H9 (cell line): ENCODE measurements at regions not wholly inside any gene's neighbourhood (a gene's known extent, or its start where the extent isn't known, plus 50 kb on each side); places are given as distances from the start of the nearest gene placed in this dataset.

Source experiments
- DNase-seq: peaks from one replicate; pipeline ENCODE4 v3.0.0-alpha.2; 2017
- H2AFZ ChIP-seq: one replicate; pipeline ENCODE4 v1.6.1; 2013; ENCODE audit warnings: mild to moderate bottlenecking, low read length, control low read depth, moderate library complexity
- H2AK5ac ChIP-seq: 2 replicates; pipeline ENCODE4 v1.6.1; 2013; ENCODE audit warnings: low read length, control low read depth, mixed read lengths; ENCODE audit not compliant: insufficient read length
- H2BK120ac ChIP-seq: one replicate; pipeline ENCODE4 v1.6.1; 2013; ENCODE audit warnings: low read depth, mild to moderate bottlenecking, low read length, control low read depth, inconsistent platforms; ENCODE audit not compliant: poor library complexity, severe bottlenecking
- H2BK12ac ChIP-seq: 2 replicates; pipeline ENCODE4 v1.6.1; 2013; ENCODE audit warnings: low read length, control low read depth, mixed read lengths, low read depth; ENCODE audit not compliant: insufficient read length
- H2BK15ac ChIP-seq: 2 replicates; pipeline ENCODE4 v1.6.1; 2013; ENCODE audit warnings: low read depth, low read length, control low read depth
- H2BK20ac ChIP-seq: one replicate; pipeline ENCODE4 v1.6.1; 2013; ENCODE audit warnings: low read depth, mild to moderate bottlenecking, low read length, control low read depth, inconsistent platforms; ENCODE audit not compliant: poor library complexity, severe bottlenecking
- H2BK5ac ChIP-seq: 2 replicates; pipeline ENCODE4 v1.6.1; 2013; ENCODE audit warnings: low read length, control low read depth, mixed read lengths; ENCODE audit not compliant: insufficient read length
- H3K14ac ChIP-seq: 2 replicates; pipeline ENCODE4 v1.6.1; 2013; ENCODE audit warnings: low read length, control low read depth; ENCODE audit not compliant: insufficient read depth
- H3K18ac ChIP-seq: 2 replicates; pipeline ENCODE4 v1.6.1; 2013; ENCODE audit warnings: low read depth, mild to moderate bottlenecking, mixed read lengths, low read length, control low read depth; ENCODE audit not compliant: insufficient read length
- H3K23ac ChIP-seq: 2 replicates; pipeline ENCODE4 v1.6.1; 2013; ENCODE audit warnings: low read length, control low read depth, mixed read lengths, low read depth; ENCODE audit not compliant: insufficient read length
- H3K23me2 ChIP-seq: 2 replicates; pipeline ENCODE4 v1.6.1; 2013; ENCODE audit warnings: low read depth, mild to moderate bottlenecking, mixed read lengths, low read length, control low read depth; ENCODE audit not compliant: insufficient read length, poor library complexity, severe bottlenecking
- H3K27ac ChIP-seq: 2 replicates; pipeline ENCODE4 v1.5.1; 2013; ENCODE audit warnings: low read length, control low read depth, mixed read lengths, low read depth; ENCODE audit not compliant: insufficient read length
- H3K27me3 ChIP-seq: 2 replicates; pipeline ENCODE4 v1.6.1; 2013; ENCODE audit warnings: low read length, control low read depth, inconsistent platforms; ENCODE audit not compliant: insufficient read depth
- H3K4ac ChIP-seq: 2 replicates; pipeline ENCODE4 v1.6.1; 2013; ENCODE audit warnings: low read depth, mild to moderate bottlenecking, control low read depth, inconsistent platforms, low read length, moderate library complexity
- H3K4me1 ChIP-seq: 2 replicates; pipeline ENCODE4 v1.6.1; 2013; ENCODE audit warnings: low read length, control low read depth, inconsistent platforms; ENCODE audit not compliant: insufficient read depth
- H3K4me2 ChIP-seq: 2 replicates; pipeline ENCODE4 v1.6.1; 2013; ENCODE audit warnings: low read length, control low read depth, mixed read lengths; ENCODE audit not compliant: insufficient read length, insufficient read depth
- H3K56ac ChIP-seq: 2 replicates; pipeline ENCODE4 v1.6.1; 2013; ENCODE audit warnings: low read depth, mild to moderate bottlenecking, mixed read lengths, low read length, control low read depth; ENCODE audit not compliant: insufficient read length
- H3K79me1 ChIP-seq: 2 replicates; pipeline ENCODE4 v1.6.1; 2013; ENCODE audit warnings: low read depth, mild to moderate bottlenecking, moderate library complexity, low read length, control low read depth, inconsistent platforms; ENCODE audit not compliant: insufficient read depth, poor library complexity, severe bottlenecking
- H3K79me2 ChIP-seq: 2 replicates; pipeline ENCODE4 v1.6.1; 2013; ENCODE audit warnings: low read length, control low read depth, inconsistent platforms; ENCODE audit not compliant: insufficient read depth
- H3K9ac ChIP-seq: 2 replicates; pipeline ENCODE4 v1.6.1; 2013; ENCODE audit warnings: low read length, control low read depth, mixed read lengths; ENCODE audit not compliant: insufficient read length; ENCODE audit errors: extremely low read depth
- H3K9me3 ChIP-seq: one replicate; pipeline ENCODE4 v1.6.1; 2013; ENCODE audit warnings: low read depth, low read length, inconsistent platforms; ENCODE audit not compliant: control insufficient read depth
- H3T11ph ChIP-seq: one replicate; pipeline ENCODE4 v1.6.1; 2013; ENCODE audit warnings: mild to moderate bottlenecking, low read length, control low read depth, inconsistent platforms
- H4K20me1 ChIP-seq: one replicate; pipeline ENCODE4 v1.6.1; 2013; ENCODE audit not compliant: control insufficient read depth, insufficient read length, insufficient read depth
- H4K5ac ChIP-seq: 2 replicates; pipeline ENCODE4 v1.6.1; 2013; ENCODE audit warnings: low read depth, mild to moderate bottlenecking, mixed read lengths, low read length, control low read depth; ENCODE audit not compliant: insufficient read length
- H4K8ac ChIP-seq: replicated peaks from 2 replicates; pipeline ENCODE4 v1.6.1; 2013; ENCODE audit warnings: low read length, control low read depth, mixed read lengths, low read depth; ENCODE audit not compliant: insufficient read length
- H4K91ac ChIP-seq: 2 replicates; pipeline ENCODE4 v1.6.1; 2013; ENCODE audit warnings: low read depth, mild to moderate bottlenecking, moderate library complexity, mixed read lengths, low read length, control low read depth; ENCODE audit not compliant: insufficient read length
- H3K27ac Mint-ChIP-seq, 3 experiments: 2 replicates in 2 of 3; 3 replicates in 1 of 3; pipeline ENCODE4 v1.8.0; 2020 to 2021; ENCODE audit warnings: mixed read lengths in 3 of 3, mild to moderate bottlenecking in 1 of 3, moderate library complexity in 1 of 3
- H3K27me3 Mint-ChIP-seq: 2 replicates; pipeline ENCODE4 v1.8.0; 2021; ENCODE audit warnings: low read depth, mild to moderate bottlenecking, moderate library complexity, mixed read lengths
- H3K36me3 Mint-ChIP-seq, 3 experiments: 2 replicates in 2 of 3; 3 replicates in 1 of 3; pipeline ENCODE4 v1.8.0; 2020 to 2021; ENCODE audit warnings: low read depth in 3 of 3, mixed read lengths in 3 of 3; ENCODE audit not compliant: insufficient read depth in 1 of 3
- H3K4me1 Mint-ChIP-seq, 2 experiments: 2 replicates each; pipeline ENCODE4 v1.8.0; 2020; ENCODE audit warnings: mixed read lengths in 2 of 2
- H3K4me3 Mint-ChIP-seq, 2 experiments: 2 replicates in 1 of 2; 3 replicates in 1 of 2; pipeline ENCODE4 v1.8.0; 2020 to 2021; ENCODE audit warnings: mild to moderate bottlenecking in 2 of 2, mixed read lengths in 2 of 2, moderate library complexity in 1 of 2
- H3K9me3 Mint-ChIP-seq, 2 experiments: 2 replicates in 1 of 2; 3 replicates in 1 of 2; pipeline ENCODE4 v1.8.0; 2020; ENCODE audit warnings: mild to moderate bottlenecking in 2 of 2, mixed read lengths in 2 of 2, moderate library complexity in 1 of 2
- WGBS: extraction: QIAGEN DNeasy Blood & Tissue Kit; methylation state at CpG from one replicate; pipeline ENCODE4 v1.1.7; 2013; ENCODE audit warnings: missing lambda C conversion rate, low lambda C conversion rate, mixed read lengths; ENCODE audit not compliant: insufficient read length; ENCODE audit errors: extremely low coverage; 5-methylcytosine and 5-hydroxymethylcytosine counted together
- TF ChIP-seq, protein P1 (sequence below): fragments of 200-600 bp; sonication (generic); conservative IDR thresholded peaks from 3 replicates; pipeline ENCODE4 v1.8.0; 2021; ENCODE audit warnings: antibody characterized with exemption, mild to moderate bottlenecking

DNA sequence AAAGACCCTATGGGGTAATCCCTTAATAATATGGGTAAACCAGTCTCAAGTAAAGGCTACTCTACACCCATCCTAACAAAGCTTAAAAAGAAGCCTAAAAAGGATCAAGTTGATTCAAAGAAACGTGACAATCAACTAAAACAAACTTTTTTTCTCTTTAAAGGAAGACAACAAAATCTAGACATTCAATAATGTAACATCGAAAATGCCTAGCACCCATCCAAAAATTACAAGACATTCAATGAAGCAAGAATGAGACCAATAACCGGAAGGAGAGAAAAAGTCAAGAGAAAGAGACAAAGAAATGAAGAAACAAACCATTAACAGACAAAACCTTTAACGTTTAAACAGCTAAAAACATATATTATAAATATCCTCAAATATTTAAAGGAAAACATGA lies 143.8 kb upstream of the VASH1 start:
- DNase-seq, result no peak
- Histone ChIP-seq H3K14ac (no peak overlapping the region), H3K18ac (no peak overlapping the region), H4K8ac (no peak overlapping the region), H4K91ac (no peak overlapping the region), H2BK15ac (no peak overlapping the region), H3K56ac (no peak overlapping the region), H2BK5ac (no peak overlapping the region), H3K27me3 (no peaks in the 10 kb centered on the region; the same call in 1 of the 2 replicates), H3K9ac (no peak overlapping the region), H3K79me2 (no peaks in the 10 kb centered on the region), H3K79me1 (no peaks in the 10 kb centered on the region), H2BK120ac (no peak overlapping the region), H3K23me2 (no peaks in the 10 kb centered on the region), H4K20me1 (no peaks in the 10 kb centered on the region), H3K9me3 (no peaks in the 10 kb centered on the region), H2AFZ (no peak overlapping the region), H3K4me2 (no peak overlapping the region), H2BK20ac (no peak overlapping the region), H3K27ac (no peak overlapping the region), H4K5ac (no peak overlapping the region), H2BK12ac (no peak overlapping the region), H3T11ph (no peak overlapping the region), H3K4ac (no peak overlapping the region), H3K4me1 (peaks cover 9% of the 10 kb centered on the region; the same call in 1 of the 2 replicates), H3K23ac (no peak overlapping the region), H2AK5ac (no peak overlapping the region)
- no CpG with 5 or more reads among the region's 4 CpGs for WGBS
- no peak overlapping the region for H3K27ac Mint-ChIP-seq
- peaks cover 2 to 11% (median 2%) of the 10 kb centered on the region in 3 experiments; a peak in 6 of 7 replicates for H3K36me3 Mint-ChIP-seq
- TF ChIP-seq, protein P1, sequence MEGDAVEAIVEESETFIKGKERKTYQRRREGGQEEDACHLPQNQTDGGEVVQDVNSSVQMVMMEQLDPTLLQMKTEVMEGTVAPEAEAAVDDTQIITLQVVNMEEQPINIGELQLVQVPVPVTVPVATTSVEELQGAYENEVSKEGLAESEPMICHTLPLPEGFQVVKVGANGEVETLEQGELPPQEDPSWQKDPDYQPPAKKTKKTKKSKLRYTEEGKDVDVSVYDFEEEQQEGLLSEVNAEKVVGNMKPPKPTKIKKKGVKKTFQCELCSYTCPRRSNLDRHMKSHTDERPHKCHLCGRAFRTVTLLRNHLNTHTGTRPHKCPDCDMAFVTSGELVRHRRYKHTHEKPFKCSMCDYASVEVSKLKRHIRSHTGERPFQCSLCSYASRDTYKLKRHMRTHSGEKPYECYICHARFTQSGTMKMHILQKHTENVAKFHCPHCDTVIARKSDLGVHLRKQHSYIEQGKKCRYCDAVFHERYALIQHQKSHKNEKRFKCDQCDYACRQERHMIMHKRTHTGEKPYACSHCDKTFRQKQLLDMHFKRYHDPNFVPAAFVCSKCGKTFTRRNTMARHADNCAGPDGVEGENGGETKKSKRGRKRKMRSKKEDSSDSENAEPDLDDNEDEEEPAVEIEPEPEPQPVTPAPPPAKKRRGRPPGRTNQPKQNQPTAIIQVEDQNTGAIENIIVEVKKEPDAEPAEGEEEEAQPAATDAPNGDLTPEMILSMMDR, result no peak
- H3K4me1 Mint-ChIP-seq, result peaks cover 20 to 26% of the 10 kb centered on the region in 2 experiments
- peaks cover 13 to 17% of the 10 kb centered on the region in 2 experiments; a peak in 4 of 5 replicates for H3K9me3 Mint-ChIP-seq
- no peak overlapping the region for H3K4me3 Mint-ChIP-seq
- no peaks in the 10 kb centered on the region; the same call in 1 of the 2 replicates for H3K27me3 Mint-ChIP-seq
